NCI-H146 (cell line): ENCODE measurements at regions not wholly inside any gene's neighbourhood (a gene's known extent, or its start where the extent isn't known, plus 50 kb on each side); places are given as distances from the start of the nearest gene placed in this dataset.
"Not testable (repeated sequence)": the region's sequence is repeated elsewhere in the genome, so short reads cannot be mapped to it uniquely, and the experiment has no call there.

ENCODE experiments used
- DNase-seq: peaks from one replicate; lab custom pipeline; 2025; lab: John Stamatoyannopoulos, UW

DNA sequence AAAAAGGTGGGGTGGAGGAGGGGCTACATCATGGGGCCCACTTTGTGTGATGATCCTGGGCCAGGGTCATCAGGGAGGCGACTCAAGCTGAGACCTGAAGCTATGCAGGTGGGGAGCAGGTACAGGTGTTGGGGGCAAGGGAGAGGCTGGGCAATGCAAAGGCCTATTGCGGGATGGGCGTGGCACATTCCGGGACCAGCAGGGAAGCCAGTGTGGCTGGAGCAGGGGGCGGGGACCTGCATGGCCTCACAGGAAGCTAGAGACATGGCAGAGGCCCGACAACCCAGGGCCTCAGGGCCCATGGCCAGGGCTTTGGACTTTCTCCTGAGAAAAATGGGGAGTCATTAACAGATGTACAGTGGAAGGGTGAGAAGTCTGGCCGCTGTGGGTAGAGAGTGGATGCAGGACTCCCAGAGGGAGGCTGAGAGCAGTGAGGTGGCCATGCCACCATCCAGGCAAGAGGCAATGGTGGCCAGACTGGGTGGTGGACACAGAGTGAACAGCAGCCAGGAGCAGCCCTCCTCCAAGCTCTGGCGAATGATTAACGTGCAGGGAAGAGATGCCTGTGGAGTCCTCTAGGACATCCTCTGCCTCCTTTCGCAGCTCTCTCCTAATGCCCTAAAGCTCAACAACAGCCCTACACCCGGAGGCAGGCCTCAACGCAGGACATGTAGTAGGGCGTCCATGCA is 122.6 kb upstream of the ATP2B2 start:
- no peak for DNase-seq

DNA sequence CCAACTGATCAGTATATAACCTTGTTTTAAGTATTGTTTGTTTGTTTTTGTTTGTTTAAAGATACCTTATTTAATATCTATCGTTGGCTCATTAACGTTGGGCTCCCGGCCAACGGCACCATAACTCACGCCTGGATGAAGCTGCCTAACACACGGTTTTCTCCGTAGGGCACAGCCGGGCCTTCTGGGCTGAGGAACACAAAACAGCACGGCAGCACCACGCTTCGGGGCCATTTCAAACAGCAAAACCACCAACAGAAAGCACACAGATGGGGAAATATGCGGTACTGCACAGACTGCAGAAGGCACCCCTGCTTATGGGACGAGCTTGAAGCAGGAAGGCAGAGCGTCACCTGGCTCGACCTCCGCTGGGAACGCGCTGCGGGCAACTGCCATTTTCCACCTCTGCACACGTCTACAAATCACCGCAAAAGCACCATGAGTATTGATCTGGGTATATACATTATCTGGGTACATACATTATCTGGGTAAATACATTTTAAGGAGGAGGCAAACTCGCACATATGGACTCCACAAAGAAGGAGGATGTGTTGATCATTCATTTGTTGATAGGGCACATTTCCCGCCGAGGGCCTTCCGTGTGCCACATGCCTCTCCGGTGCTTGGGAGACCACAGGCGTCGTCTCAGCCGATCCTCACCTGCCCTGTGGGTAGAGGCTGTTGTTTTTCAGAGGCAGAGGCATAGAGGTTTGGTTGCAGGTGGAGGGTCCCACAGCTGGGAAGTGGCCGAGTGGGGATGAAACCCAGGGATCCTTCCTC is 123.7 kb upstream of the ATP2B2 start:
- no peak for DNase-seq

DNA sequence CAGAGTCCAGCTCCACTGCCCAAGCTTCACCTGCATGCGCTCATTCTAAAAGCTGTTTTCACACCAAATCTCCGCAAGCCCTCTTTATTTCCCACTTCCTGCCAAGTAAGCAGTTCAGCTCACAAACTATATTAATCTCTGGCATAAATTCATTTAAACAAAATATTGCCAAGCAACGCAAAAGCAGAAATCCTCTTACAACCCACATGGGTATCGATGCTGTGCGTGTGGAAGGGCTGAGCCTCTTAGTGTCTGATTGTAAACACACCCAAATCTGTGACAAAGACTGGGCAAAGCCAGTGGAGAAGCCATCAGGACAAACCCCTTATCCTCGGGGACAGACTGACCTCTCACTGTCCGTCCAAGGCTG is 124.3 kb upstream of the ATP2B2 start:
- DNase-seq = no peak

DNA sequence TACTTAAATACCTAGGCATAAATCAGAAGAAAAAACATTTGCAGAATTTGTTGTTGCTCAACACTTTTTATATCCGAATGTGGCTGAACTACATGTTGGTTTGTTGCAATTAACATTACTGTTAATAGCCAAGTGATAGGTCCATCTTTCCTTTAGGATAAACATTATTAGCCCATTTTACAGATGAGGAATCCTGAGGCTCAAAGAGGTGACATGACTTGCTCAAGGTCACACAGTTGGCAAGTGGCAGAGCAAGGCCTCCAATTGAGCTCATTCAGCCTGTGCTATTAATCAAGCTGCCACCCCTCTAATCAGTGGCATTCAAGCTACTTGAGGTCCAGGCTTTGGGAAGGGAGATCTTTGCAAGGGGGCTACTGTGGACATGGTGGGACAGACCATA is 125.8 kb upstream of the ATP2B2 start:
- DNase-seq = no peak

DNA sequence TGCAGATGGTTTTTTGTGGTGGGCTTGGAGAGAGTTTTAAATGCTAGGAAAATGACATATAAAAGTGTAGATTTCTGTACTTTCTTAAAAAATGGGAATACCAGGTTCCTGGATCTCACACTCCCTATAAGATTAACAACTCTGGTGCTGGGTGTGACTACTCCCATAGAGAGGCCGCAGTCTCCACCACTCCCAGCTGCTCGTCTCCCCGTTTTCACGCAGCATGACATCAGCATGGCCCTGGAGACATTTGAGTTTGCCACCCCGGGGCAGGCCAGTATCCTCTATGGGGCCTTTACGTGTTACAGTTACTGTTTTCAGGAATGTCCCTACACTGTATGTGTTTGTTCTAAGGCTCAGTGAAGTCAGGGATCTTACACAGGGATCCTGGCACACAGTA is 126.7 kb upstream of the ATP2B2 start:
- no peak for DNase-seq

DNA sequence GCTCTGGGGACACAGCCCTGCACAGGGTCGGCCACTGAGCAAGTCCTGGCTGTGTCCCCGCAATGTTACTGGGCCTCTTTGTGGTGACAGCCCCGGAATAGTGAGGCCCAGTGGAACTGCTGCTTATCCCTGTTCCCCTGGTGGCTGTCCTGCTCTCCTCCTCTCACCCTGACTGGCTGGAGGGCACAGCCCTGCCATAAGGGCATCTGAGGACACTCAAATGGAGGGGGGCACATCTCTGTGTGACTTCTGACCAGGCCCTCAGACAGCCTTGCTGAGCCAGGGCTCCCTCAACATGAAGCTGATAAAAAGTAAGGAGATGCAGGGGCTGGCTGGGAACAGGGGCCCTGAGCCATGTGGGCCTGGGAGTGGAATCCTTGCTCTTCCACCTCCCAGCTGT is 127.4 kb upstream of the ATP2B2 start:
- no peak for DNase-seq

DNA sequence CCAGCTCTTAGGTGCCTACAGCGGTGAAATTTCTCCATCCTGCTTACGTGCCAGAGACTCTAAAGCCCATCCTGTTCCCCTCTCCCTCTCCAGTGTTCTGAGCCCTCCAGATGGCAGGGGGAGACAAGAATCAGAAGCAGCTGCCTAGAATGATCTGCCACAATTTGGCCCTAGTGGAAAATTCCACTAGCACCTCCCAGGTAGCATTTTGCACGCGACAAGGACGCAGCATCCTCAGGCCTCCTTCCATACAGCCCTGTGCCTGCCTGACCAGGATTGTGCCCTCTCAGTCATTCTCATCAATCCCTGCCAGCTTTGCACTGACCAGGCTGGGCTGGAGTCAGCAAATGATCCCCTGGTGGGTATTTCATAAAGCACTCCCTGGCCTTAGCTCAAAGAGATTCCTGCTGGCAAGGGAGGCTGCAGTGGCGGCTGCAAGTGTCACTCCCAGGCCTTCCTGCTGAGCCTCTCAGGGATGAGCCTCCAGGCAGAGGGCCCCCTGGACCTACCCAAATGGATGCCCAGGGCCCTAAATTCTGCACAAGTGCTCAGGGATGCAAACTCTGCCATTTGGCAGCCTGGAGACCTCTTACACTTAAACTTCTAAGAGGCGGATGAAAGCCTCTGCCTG is 130.2 kb upstream of the ATP2B2 start:
- no peak for DNase-seq

DNA sequence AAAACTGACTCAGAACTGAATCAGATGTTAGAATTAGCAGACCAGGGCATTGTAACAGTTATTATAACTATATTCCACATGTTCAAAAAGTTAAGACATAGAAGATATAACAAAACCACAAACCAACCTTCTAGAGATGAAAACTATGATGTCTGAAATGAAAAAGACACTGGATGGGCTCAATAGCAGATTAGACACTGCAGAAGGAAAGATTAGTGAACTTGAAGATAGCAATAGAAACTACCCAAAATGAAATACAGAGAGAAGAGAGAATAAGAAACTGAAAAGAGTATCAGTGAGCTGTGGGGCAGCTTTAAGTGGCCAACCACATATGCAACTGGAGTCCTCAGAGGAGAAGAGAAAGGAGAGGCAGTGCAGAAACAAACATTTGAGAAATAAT is 132.0 kb upstream of the ATP2B2 start:
- no peak for DNase-seq

DNA sequence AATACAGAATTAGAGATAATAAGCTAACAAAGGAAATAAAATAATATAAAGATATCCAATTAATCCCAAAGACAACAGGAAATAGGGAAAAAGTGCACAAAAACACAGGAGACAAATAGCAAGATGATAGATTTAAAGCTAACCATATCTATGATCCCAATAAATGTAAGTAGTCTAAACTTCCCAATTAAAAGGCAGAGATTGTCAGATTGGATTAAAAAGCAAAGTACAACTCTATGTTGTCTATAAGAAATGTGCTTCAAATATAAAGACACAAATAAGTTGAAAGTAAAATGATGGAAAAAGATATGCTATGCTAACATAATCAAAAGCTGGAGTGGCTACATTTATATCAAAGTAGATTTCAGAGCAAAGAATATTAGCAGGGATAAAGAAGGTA is 133.1 kb upstream of the ATP2B2 start:
- DNase-seq = no peak

DNA sequence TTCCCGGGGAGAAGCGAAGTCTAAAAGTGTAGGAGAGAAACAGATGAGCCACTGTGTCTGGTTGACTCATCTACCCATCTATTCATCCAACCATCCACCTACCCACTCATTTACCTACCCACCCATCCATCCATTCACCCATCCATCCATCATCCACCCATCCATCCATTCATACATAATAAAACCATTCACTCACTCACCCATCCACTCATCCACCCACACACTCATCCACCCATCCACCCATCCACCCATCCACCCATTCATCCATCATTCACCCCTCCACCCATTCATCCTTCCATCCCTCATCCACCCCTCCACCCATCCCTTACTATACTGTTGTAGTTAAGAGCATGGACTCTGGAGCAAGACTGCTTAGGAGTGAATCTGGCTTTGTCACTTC is 136.4 kb upstream of the ATP2B2 start:
- no peak for DNase-seq

DNA sequence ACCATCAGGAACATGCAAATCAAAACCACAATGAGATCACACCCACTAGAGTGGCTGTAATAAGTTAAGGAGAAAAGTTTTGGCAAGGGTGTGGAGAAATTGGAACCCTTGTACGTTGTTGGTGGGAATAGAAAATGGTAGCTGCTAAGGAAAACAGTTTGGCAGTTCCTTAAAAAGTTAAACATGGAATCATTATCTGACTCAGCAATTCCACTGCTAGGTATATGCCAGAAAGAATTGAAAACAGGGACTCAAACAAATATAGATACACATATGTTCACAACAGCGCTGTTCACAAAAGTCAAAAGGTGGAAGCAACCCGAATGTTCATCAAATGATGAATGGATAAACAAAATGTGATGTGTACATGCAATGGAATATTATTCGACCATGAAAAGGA is 138.8 kb upstream of the ATP2B2 start:
- no peak for DNase-seq

DNA sequence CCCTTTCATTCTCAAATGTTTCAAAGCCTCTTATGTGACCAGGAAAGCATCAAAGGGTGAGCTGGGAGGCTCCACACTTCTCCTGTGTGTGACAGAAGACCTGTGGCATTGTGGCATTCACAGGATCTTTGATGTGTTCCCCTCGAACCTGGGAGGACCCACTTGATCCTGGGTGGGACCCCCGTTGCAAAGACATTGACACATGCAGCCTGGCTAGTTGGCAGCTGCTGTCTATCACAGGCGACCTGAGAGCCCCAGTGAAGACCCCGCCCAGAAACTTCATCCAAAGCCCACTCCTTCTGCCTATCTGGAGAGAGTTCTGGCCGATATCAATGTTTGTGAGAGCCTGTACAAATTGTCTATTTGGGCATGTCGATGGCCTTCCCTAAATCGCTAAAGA is 140.4 kb upstream of the ATP2B2 start:
- no peak for DNase-seq

DNA sequence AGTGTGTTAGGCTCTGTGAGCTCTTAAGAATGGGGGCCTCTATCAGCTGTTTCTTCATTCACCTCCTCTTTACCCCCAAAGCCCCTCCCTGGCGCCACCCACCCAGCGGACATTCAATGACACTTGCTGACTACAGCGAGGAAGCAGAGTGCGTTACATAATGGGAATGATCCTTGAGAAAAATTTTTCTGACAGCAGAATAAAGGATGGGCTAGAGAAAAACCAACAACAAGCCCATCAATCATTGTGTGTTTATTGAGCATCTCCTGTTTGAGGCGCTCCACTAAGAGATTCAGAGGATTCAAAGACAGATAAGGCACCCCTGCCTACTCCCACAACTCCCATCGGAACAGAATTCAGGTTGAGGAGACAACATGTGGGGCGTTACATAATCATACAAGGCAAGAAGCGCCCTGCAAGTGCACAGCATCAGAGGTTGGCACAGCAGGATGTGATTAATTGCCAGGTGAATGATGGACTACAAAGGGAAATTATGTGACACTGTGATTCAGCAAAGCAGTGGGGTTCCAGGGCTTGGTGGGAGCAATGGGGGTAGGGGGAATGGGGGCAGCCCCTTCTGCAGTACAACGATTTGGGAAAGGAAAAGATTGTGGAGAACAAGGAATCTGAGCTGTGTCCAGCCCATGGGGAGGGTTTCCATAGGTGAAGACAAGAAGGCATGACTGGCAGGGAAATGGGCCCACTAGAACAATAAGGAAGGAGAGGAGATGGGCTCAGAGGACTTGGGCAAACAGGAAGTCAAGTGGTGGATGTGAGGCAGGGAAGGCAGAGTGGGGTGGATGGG is 141.3 kb upstream of the ATP2B2 start:
- no peak for DNase-seq

DNA sequence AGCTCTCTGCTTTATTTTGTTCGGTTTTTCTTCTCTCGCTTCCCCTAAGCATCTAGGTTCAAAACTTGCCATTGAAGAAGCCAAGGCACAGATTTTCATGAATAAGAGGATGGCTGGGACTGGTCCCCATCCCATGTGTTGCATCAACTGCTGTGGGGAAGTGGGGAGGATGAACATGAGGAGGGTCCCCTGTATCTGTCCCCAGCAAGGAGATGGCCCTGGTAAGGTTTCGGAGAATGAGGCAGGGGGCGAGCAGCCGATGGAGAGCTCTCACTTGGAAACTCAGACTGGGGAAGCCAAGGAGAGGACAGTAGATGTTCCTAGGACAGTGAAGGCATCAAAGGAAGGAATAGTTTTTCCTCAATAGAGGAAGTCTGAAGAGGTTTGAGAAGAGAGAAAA is 142.0 kb upstream of the ATP2B2 start:
- no peak for DNase-seq

DNA sequence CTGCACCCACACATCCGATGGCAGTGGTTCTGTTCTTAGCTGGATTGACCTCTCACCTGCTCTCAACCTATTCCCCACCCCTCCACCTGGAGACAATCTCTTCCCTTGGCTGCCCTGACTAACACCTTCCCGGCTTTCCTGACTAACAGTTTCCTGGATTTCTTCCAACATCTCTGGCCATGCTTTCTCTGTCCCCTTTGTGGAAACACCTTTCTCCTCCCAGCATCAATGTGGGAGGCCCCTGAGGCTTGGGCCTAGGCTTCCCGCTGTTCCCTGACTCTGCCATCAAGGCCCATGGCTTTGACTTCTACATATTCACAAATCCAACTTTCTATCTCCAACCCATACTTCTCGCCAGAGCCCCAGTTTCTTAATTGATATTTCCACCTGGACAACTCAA is 142.8 kb upstream of the ATP2B2 start:
- no peak for DNase-seq

DNA sequence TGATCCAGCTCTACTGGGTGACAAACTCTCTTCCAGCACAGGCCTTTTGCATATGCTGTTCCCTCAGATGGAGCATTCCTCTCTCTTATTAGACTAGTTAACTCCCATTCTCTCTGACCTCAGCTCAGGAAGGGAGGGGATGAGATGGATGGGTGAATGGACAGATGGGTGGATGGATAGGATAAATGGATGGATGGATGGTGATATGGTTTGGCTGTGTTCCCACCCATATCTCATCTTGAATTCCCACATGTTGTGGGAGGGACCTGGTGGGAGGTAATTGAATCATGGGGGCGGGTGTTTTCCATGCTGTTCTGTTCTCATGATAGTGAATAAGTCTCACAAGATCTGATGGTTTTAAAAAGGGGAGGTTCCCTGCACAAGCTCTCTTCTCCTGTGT is 144.1 kb upstream of the ATP2B2 start:
- not testable (repeated sequence) for DNase-seq

DNA sequence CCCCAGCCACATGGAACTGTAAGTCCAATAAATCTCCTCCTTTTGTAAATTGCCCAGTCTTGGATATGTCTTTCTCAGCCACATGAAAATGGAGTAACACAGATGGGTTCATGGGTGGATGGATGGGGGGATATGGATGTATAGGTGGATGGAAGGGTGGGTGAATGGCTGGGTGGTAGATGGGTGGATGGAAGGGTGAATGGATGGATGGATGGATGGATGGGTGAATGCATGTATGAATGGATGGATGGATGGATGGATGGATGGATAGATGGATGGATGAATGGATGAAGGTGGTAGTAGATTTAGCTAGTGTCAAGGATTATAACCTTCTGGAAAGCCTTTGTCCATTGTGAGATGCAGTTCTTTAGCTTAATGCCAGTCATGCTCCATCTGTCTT is 146.1 kb upstream of the ATP2B2 start:
- no peak for DNase-seq

DNA sequence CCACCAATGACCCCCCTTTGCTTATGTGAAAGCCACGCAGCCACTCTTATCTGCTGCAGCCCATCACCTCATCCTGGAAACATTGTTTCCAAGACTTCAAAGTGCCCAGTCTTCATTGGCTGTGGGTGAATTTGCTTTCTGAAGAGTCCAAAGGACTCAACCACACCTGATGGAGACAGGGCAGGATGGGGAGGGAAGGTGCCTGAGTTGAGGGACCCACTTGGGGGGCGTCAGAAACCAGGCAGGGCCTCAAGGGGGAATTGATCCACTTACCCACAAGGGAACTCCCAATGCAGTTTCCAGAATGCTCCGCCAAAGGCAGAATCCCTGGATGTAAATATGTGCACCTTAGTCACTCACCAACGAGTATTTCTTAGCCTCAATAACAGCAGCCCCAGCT is 147.9 kb upstream of the ATP2B2 start:
- DNase-seq = no peak

DNA sequence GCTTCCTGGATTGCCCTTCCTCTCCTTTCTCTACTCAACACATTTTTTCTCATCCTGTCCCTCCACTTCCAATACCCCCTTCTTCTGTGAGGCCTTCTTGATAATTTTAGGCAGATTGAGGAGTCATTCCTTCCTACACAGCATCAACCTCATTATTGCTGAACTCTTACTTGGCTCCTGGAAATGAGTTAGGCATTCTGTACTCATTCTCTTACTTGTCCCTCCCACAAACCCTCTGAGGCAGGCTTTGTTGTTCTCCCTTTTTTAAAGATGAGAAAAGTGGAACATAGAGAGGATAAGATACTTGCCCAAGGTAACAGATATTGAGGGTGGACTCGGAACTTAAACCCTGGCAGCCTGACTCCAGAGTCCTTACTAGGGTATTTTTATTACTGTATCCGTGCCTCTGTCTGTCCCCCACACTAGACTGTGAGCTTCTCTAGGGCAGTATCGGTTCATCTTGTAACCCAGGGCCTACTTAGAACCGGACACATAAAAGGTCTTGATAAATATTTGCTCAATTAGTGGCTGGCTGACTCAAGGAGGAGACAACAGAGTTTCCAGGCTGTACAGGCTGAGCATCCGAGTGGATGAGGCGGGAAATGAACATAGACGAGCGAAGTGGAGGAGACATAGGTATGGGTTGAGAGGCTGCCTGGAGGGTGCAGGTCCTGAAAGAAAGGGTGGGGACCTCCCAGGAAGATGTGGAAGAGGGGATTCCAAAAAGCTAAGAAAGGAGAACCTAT is 148.7 kb upstream of the ATP2B2 start:
- no peak for DNase-seq

DNA sequence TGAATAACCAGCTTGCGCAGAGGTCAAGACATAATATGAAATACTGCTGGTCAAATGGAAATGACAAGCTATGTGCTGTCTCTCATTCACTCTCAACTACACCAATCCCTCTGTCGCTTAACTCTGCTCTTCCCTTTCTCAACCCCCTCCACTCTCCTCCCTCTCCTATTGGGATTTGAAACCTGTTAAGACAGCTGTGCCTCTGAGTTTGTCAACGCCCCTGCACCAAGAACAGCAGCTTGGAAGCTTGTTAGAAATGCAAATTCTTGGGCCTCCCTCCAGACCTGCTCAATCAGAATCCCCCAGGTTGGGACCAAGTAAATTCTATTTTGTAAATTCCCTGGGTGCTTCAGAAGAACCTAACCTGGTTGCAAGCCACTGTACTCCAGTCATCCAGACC is 149.7 kb upstream of the ATP2B2 start:
- DNase-seq = no peak

DNA sequence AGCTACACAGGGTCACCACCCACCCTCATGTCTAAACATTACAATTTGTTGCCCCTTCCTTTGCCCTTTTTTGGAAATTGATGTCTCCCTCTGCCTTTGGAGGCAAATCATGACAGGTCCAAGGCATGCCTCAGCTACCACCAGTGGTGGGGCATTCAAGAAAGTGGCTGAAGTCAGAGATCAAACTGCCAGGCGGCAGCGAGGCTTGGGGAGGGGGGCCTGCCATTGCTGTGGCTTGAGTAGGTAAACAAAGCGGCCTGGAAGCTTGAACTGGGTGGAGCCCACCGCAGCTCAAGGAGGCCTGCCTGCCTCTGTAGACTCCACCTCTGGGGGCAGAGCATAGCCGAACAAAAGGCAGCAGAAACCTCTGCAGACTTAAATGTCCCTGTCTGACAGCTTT is 152.0 kb upstream of the ATP2B2 start:
- not testable (repeated sequence) for DNase-seq

DNA sequence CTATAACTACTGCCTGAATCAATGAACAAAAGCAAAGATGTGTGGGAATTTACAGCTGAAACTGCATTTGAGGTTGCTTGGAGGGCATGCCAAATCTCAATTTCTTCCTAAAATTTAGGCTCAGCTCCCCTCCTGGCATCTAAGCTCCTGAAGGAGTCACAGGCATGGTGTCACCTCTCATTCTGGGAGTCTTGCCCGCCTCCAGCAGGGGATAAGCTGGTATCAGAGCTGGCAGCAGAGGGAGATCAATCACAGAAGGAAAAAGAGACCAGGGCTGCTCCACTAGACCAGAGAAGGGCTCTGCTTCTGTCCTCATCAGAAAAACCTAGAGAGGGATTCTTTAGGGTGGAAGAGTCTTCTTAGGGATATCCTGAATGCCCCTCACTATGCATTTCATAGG is 150.4 kb upstream of the SLC6A11 start:
- no peak for DNase-seq
